Thymus (tissue), 11 donors: ENCODE measurements at regions not wholly inside any gene's neighbourhood (a gene's known extent, or its start where the extent isn't known, plus 50 kb on each side); places are given as distances from the start of the nearest gene placed in this dataset.

Experiments used
- DNase-seq, 9 donors: peaks; one replicate each; pipeline ENCODE4 v3.0.0-alpha.2; 2013; ENCODE audit warnings: low spot score in 9 of 9, low read depth in 6 of 9, missing footprints in 1 of 9
- H3K27ac ChIP-seq, 2 donors: one replicate each; pipeline ENCODE4 v1.5.1; 2013; ENCODE audit warnings: control low read depth in 1 of 2, low read depth in 1 of 2, low read length in 1 of 2, mild to moderate bottlenecking in 1 of 2, moderate library complexity in 1 of 2
- H3K27me3 ChIP-seq, 2 donors: one replicate each; pipeline ENCODE4 v1.5.1; 2013; ENCODE audit warnings: low read length in 1 of 2; ENCODE audit not compliant: control insufficient read depth in 2 of 2, insufficient read depth in 1 of 2
- H3K36me3 ChIP-seq, 2 donors: one replicate each; pipeline ENCODE4 v1.5.1; 2013; ENCODE audit warnings: low read length in 1 of 2, mild to moderate bottlenecking in 1 of 2, moderate library complexity in 1 of 2; ENCODE audit not compliant: control insufficient read depth in 2 of 2, insufficient read depth in 2 of 2
- H3K4me1 ChIP-seq, 2 donors: one replicate each; pipeline ENCODE4 v1.5.1; 2013; ENCODE audit warnings: low read length in 2 of 2; ENCODE audit not compliant: control insufficient read depth in 2 of 2, insufficient read depth in 2 of 2
- H3K4me3 ChIP-seq, 2 donors: one replicate each; pipeline ENCODE4 v1.5.1; 2013; ENCODE audit warnings: low read length in 2 of 2, control low read depth in 1 of 2, mild to moderate bottlenecking in 1 of 2
- H3K9me3 ChIP-seq, 2 donors: one replicate each; pipeline ENCODE4 v1.5.1; 2013; ENCODE audit warnings: low read length in 1 of 2, mild to moderate bottlenecking in 1 of 2; ENCODE audit not compliant: control insufficient read depth in 2 of 2, insufficient read depth in 1 of 2
- WGBS: extraction: QIAGEN DNeasy Blood & Tissue Kit; methylation state at CpG from one replicate; pipeline ENCODE4 v1.1.7; 2013; 5-methylcytosine and 5-hydroxymethylcytosine counted together
- donor health status: healthy.

DNA sequence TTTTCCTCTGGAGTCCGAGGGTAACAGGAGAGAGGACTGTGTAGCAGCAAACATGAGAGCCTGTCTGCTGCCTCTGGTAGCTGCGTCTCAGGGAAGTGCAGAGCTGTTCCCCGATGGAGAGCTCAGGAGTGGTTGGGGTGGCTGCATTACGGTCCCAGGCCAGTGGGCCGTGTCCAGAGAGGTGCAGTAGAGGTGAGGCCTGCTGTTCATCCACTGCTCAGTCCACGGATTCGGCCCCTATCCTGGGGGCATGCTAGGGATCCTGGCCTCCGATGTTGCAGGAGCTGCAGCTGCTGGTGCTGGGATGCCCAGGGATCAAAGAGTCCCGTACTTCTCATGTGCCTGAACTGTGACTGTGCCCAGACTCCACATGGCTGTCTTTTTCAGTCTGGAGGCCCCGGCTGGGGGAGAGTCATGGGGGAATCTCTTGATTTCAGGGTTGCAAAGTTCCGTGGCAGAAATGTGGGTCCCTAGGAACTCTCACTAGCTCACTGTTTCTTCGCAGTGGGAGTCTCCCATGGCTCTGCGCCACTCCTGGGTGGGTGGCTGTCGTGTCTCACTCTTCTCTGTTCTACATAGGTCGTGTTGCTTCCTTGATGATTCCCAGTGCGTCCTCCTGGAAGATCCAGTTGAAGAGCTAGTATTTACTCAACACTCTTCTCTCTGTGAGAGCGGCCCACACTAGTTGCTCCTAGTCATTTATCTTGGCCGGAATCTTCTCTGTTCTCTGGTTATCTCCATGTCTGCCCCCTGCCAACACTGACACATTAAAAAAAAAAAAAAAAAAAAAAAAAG is 109.5 kb upstream of the CENPE start:
- WGBS, result 88% methylated on average over 18 of the region's 18 CpGs
- no peaks in the 10 kb centered on the region for H3K9me3 ChIP-seq
- DNase-seq, result no peak
- H3K4me1 ChIP-seq, result no peaks in the 10 kb centered on the region
- H3K27ac ChIP-seq, result no peak overlapping the region
- H3K36me3 ChIP-seq, result no peaks in the 10 kb centered on the region
- no peaks in the 10 kb centered on the region for H3K27me3 ChIP-seq
- no peak overlapping the region for H3K4me3 ChIP-seq

DNA sequence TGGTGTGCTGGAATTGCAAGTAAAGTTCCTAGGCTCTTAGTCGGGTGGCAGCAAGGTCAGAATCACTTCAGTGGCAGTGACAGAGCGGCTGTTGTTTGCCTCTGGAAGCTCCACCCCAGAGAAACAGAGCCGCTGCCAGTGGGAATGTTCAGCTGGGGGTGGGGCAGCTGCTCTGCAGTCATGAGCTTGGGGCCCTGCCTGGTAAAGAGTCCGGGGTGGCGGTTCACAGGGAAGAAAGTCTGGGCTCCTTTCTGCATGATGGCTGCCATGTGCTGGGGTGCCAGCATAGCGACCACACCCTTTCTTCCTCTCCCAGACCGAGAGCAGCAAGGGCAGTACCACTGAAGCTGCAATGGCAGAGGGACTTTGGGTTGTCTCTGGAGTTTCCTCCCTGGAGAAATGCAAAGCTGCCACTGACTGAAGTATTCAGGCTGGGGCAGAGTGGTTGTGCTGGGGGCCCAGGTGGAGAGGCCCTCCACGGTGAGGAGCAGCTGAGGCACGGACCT is 108.8 kb upstream of the CENPE start:
- 56% methylated on average over 9 of the region's 9 CpGs for WGBS
- DNase-seq, result no peak
- Histone ChIP-seq H3K9me3 (no peaks in the 10 kb centered on the region), H3K4me3 (no peak overlapping the region), H3K36me3 (no peaks in the 10 kb centered on the region), H3K27ac (no peak overlapping the region), H3K4me1 (no peaks in the 10 kb centered on the region), H3K27me3 (no peaks in the 10 kb centered on the region)

DNA sequence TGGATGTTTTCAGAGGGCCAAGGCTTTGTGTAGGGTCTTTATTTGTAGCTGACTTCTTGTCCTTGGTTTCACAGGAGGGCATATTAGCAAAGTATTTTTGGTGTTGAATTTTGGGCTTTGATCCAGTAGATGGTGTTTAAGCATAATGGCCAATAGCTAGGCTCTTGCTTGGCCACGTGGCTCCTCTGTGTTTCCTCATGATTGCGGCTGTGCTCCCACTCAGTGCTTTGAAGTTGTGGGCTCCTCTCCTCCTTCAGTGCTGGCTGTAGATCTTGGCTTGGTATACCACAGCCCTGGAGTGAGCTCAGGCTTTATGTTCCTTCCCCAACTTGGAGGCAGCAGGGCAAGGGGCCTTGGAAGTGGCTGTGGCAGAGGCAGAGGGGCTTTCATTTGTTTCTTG is 107.2 kb upstream of the CENPE start:
- H3K9me3 ChIP-seq, result no peaks in the 10 kb centered on the region
- no peaks in the 10 kb centered on the region for H3K4me1 ChIP-seq
- no peak overlapping the region for H3K27ac ChIP-seq
- H3K4me3 ChIP-seq, result no peak overlapping the region
- no peak for DNase-seq
- WGBS, result 81% methylated on average over 2 of the region's 2 CpGs
- no peaks in the 10 kb centered on the region for H3K36me3 ChIP-seq
- no peaks in the 10 kb centered on the region for H3K27me3 ChIP-seq

DNA sequence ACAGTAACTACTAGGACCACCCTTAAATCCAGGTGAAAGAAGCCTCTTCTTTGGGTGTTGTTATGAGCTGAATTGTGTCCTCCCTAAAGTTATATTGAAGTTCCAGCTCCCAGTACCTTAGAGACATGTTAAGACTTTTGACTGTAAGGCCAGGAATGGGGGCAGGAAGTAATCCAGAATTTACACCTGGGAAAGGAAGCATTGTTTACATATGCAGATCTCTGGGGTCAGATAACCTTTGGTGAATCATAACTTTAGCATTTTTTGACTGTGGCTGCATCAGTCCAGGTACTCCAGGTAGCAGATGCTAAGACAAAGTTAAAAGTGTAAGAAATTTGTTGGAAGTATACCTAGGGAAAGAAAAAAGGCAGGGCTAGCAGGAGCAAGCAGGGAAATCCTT is 104.9 kb upstream of the CENPE start:
- Histone ChIP-seq H3K9me3 (no peaks in the 10 kb centered on the region), H3K36me3 (no peaks in the 10 kb centered on the region), H3K27ac (no peak overlapping the region), H3K4me1 (no peaks in the 10 kb centered on the region), H3K27me3 (no peaks in the 10 kb centered on the region), H3K4me3 (no peak overlapping the region)
- DNase-seq, result no peak

DNA sequence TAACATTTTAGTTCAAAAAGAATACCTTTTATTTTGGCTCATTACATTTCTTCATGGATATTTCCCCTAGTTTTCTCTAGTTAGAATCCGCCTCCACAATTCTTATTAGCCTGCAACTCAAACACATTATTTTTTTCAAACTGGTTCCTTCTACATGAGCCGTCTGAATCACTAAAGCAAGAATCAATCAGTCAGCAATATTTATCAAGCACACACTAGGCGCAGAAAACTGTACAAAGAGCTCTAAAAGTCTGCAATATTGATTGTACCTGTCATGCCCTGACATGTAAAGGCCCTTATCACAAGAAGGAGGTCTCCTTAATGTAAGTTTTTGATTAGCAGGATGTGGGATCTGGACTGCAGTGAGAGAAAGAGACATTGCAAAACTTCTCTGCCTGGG is 94.8 kb upstream of the CENPE start:
- DNase-seq, result no peak
- whole genome bisulfite sequencing, result 84% methylated on average over 3 of the region's 3 CpGs
- H3K36me3 ChIP-seq, result no peaks in the 10 kb centered on the region
- no peaks in the 10 kb centered on the region for H3K4me1 ChIP-seq
- no peak overlapping the region for H3K27ac ChIP-seq
- H3K9me3 ChIP-seq, result no peaks in the 10 kb centered on the region
- H3K27me3 ChIP-seq, result no peaks in the 10 kb centered on the region
- no peak overlapping the region for H3K4me3 ChIP-seq

DNA sequence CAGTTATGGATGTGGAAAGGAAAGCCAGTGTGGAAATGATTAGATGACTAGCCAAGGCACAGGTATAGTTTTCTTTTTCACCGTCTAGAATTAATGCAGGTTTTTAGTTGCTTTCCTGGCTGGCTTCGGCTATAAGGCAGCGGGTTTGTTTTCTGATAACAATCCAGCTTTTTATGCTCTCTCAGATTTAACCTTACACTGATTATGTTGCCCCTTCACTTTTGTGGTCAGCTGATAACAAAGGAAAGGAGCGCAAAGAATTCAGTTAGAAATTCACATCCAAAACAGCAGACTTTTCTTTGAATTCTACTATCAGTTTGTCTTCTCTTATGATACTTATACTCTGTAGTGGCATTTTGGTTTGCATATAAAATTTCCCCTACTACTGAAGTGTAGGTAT is 94.2 kb upstream of the CENPE start:
- no peak overlapping the region for H3K4me3 ChIP-seq
- no peak for DNase-seq
- no peaks in the 10 kb centered on the region for H3K27me3 ChIP-seq
- H3K4me1 ChIP-seq, result no peaks in the 10 kb centered on the region
- no peaks in the 10 kb centered on the region for H3K36me3 ChIP-seq
- no peak overlapping the region for H3K27ac ChIP-seq
- H3K9me3 ChIP-seq, result no peaks in the 10 kb centered on the region
- WGBS, result 92% methylated on average over 4 of the region's 4 CpGs

DNA sequence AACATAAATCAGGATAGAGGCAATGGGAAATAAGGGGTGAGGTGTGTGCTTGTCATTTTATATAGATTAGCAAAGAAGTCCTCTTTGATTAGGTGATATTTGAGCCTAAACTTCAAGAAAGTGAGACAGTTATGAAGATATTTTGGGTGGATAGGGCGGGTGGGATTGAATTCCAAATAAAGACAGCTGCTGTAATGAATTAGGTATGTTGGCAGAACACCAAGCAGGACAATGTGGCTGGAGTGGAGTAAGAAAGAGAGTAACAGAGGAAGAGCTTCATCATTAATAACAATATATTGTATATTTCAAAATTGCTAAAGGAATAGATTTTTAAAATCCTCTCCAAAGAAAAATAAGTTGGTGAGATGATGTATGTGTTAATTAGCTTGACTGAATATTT is 91.0 kb upstream of the CENPE start:
- Histone ChIP-seq H3K4me3 (no peak overlapping the region), H3K36me3 (no peaks in the 10 kb centered on the region), H3K27ac (no peak overlapping the region), H3K4me1 (no peaks in the 10 kb centered on the region), H3K9me3 (no peaks in the 10 kb centered on the region), H3K27me3 (no peaks in the 10 kb centered on the region)
- WGBS, result 94% methylated on average over 1 of the region's 1 CpG
- no peak for DNase-seq

DNA sequence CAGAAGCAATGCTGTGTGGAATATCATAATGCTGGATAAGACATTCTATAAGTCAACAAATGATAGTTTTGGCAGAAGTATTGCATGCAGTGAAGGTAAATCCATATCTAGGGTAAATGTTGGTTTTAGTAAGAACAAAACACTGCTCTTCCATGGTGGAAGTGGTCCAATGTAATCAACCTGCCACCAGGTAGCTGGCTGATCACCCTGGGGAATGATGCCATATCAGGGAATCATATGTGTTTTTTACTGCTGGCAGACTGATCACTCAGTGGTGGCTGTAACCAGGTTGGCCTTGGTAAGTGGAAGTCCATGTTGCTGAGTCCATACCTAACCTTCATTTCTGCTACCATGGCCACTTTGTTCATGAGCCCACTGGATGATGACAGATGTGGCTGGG is 74.0 kb upstream of the CENPE start:
- H3K27ac ChIP-seq, result no peak overlapping the region
- H3K36me3 ChIP-seq, result no peaks in the 10 kb centered on the region
- H3K27me3 ChIP-seq, result no peaks in the 10 kb centered on the region
- no peak overlapping the region for H3K4me3 ChIP-seq
- no peaks in the 10 kb centered on the region for H3K4me1 ChIP-seq
- no peaks in the 10 kb centered on the region for H3K9me3 ChIP-seq
- DNase-seq, result no peak

DNA sequence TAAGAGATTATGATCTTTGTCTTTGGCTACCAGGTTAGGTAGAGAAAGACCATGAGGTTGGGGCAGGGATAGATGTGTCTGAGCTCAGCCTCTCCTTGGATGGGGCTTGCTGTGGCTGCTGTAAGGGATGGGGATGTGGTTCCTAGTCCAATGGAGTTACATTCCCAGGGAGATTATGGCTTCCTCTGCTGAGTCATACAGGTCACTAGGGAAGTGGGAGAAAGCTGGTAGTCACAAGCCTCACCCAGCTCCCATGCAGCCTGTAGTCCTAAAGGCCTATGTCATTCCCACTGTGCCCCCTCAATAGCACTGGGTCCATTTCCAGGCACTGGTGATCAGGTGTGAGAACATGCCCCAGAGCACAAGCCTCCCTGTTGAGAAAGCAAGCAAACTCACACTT is 70.6 kb upstream of the CENPE start:
- H3K9me3 ChIP-seq, result no peaks in the 10 kb centered on the region
- no peak for DNase-seq
- H3K4me3 ChIP-seq, result no peak overlapping the region
- no peak overlapping the region for H3K27ac ChIP-seq
- no peaks in the 10 kb centered on the region for H3K27me3 ChIP-seq
- H3K4me1 ChIP-seq, result no peaks in the 10 kb centered on the region
- H3K36me3 ChIP-seq, result no peaks in the 10 kb centered on the region
